ENCODE measurements at regions not wholly inside any gene's neighbourhood (a gene's known extent, or its start where the extent isn't known, plus 50 kb on each side); places are given as distances from the start of the nearest gene placed in this dataset.

GRCh38 chr6:92806254-92806653 lies 613.1 kb downstream of the EPHA7 start:
- DNase-seq: no peak

DNA sequence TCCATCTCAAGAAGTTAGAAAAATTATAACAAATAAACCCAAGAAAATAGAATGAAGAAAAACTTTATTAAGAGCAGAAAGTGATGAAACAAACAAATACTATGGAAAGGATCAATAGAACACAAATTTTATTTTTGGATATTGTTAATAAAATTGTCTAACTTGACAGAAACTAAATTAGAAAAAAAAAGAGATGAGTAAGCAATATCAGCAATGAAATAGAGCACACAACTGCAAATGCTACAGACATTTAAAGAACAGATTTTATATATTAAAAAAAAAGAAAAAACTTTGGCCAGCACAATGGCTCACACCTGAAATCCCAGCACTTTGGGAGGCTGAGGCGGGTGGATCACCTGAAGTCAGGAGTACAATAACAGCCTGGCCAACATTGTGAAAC lies 628.0 kb downstream of the EPHA7 start:
- DNase-seq: no peak

DNA sequence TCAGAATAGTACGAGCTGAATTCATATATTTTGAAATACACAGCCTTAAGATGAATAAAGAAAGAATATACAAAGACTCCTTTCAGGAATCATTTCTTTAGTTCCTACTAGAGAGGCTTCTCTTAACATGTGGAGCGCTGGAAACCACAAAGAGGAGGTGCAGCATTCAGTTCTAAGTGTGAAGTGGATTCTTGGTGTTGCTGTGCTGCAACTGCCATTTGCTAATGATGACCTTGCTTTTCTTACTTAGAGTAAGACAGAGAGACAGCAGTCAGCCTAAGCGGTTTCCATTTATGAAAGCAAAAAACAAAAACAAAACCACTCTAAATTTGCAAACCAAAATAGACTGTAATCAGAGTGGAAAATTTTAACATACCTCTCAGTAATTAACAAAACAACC lies 629.0 kb downstream of the EPHA7 start:
- DNase-seq: no peak

DNA sequence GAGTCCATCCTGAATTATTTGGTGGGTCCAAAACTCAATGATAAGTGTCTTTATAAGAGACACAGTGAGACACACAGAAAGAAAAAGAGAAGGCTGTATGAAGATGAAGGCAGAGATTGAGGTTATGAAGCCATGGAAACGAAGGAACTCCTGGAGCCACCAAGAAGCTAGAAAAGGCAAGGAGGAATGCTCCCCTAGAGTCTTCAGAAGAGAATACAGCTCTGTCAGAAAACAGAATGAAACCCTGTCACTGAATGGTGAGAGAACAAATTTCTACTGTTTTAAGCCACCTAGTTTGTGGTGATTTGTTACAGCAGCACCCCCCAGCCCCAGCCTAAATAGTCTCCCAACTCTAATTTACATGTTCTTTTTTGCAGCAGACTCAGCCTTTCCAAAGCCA lies 635.1 kb downstream of the EPHA7 start:
- no peak for DNase-seq

- no peak for DNase-seq
Observed at GRCh38 chr6:92779746-92780145, 639.6 kb downstream of the EPHA7 start.

- DNase-seq: no peak
Observed at GRCh38 chr6:92777146-92777740, 642.1 kb downstream of the EPHA7 start.

DNA sequence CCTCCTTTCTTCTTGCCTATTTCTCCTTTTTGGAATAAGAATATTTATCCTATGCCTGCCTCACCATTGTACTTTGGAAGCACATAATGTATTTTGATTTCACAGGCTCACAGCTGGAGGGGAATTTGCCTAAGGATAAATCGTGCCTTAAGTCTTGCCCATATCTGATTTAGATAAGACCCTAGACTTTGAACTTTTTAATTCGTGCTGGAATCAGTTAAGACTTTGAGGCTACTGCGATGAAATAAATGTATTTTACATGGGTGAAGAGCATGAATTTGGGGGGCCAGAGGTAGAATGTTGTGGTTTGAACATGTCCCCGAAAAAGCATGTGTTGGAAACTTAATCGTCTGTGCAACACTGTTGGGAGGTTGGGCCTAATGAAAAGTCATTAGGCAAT lies 648.8 kb downstream of the EPHA7 start:
- DNase-seq: no peak

DNA sequence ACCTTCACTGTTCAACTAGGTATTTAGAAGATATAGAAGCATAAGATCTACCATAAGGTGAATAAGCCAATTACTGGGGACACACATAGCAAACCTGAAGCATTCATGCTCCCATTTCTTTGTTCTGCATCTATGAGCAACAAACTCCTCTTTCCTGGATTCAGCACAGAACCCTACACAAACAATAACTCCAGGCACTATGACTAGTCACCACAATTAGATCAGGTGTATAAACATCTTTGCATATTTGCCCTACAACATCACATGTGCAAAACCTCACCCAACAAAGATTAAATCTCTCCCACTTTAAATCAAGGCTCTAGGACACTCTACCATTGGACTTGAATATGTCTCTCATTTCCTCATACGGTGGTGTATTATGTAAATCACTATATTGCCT lies 652.3 kb downstream of the EPHA7 start:
- DNase-seq: no peak

DNA sequence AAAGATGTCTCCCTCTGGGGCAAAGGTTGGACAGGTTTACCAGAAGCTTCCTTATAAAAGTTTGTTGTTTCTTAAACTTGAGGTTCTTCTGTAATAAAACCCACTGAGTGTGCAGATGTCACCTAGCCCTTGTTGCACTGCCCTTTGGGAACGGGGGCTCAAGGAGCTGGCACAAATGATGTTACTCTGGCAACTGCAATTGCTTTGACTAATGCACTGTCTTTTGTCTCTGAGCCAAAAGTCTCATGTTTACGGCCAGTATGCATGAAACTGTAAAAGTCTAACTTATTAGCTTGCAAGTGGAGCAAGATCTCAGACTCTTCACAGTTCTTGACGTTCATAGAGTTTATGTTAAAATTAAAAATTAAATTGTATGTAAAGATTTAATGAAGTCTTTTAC lies 655.7 kb downstream of the EPHA7 start:
- no peak for DNase-seq

- no peak for DNase-seq
Observed at GRCh38 chr6:92763274-92763584, 656.1 kb downstream of the EPHA7 start.

- no peak for DNase-seq
Observed at GRCh38 chr6:92762443-92763273, 656.7 kb downstream of the EPHA7 start.

DNA sequence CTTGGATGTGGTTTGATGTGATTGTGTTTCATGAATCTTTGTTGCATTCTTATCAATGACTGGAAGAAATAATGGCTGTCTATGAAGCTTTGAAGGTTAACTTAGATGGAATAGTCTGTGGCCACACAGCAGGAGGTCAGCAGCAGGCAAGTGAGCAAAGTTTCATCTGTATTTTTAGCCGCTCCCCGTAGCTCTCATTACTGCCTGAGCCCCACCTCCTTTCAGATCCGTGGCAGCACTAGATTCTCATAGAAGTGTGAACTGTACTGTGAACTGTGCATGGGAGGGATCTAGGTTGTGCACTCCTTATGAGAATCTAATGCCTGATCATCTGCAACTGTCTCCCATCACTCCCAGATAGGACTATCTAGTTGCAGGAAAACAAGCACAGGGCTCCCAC lies 660.2 kb downstream of the EPHA7 start:
- DNase-seq: no peak

DNA sequence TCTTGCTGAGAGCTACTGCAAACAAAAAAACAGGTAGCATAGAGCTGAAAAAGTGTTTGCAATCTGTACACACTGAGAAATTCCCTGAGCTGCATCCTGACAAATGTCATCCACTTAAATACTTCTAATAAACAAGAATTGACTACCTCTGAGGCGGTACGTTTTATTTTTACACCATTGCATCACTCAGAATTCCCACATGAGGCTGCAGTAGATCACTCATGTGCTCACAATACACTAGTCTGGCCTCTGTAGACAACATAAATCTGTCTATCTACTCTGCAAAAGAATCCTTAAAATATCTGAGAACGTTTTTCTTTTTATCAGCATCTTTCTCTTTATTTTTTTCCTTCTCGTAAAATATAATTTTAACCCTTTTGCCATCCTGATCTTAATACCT lies 661.4 kb downstream of the EPHA7 start:
- DNase-seq: no peak

- DNase-seq: no peak
Observed at GRCh38 chr6:92756912-92757311, 662.4 kb downstream of the EPHA7 start.

DNA sequence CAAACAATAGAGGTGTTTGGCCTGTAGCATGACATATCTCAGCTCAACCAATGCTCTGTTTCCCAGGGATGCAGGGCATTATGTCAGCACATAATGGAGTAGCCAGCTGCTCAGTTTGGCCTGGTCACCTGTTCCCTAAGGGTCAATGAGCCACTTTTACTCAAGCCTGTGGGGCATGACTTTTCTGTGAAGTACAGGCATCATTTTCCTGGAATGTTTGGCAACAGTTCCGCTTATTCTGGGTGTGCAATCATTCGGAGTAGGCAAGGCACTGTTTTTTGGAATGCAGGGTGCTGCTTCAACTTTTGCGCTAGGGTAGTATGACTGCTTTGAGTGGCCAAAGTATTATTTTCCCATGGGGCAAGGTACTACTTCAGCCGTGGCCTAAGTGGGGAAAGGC lies 665.4 kb downstream of the EPHA7 start:
- DNase-seq: no peak

DNA sequence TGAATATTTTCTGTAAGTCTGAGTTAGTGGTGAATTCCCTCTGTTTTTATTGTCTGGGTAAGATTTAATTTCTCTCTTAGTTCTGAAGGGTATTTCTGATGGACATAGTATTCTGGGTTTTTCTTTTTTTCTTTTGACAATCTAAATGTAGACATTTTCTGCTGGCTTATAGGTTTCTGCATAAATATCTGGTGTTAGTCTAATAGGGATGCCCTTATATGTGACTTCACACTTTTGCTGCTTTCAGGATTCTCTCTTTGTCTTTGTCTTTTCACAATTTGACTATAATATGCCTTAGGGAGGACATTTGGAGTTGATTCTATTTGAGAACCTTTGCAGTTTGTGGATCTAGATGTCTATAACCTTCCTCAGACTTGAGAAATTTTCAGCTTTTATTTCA lies 667.2 kb downstream of the EPHA7 start:
- no peak for DNase-seq

DNA sequence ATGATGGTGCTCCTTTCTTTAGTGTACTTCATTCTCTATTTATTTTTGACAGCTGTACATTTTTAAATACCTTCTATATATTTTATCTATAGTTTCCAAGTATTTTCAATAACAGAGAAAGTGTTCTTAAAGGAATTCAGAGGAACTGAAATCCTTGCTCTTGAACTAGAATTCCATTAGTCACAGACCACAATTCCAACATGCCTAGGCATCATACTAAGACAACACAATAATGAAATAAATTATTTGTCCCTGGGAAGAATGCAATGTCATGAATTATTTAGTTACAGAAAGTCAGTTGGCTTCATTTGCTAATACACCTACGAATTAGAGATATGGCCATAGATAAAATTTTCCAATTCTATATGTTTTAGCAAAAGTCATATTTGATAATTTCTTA lies 671.2 kb downstream of the EPHA7 start:
- DNase-seq: no peak

- no peak for DNase-seq
Observed at GRCh38 chr6:92737983-92738382, 681.4 kb downstream of the EPHA7 start.

DNA sequence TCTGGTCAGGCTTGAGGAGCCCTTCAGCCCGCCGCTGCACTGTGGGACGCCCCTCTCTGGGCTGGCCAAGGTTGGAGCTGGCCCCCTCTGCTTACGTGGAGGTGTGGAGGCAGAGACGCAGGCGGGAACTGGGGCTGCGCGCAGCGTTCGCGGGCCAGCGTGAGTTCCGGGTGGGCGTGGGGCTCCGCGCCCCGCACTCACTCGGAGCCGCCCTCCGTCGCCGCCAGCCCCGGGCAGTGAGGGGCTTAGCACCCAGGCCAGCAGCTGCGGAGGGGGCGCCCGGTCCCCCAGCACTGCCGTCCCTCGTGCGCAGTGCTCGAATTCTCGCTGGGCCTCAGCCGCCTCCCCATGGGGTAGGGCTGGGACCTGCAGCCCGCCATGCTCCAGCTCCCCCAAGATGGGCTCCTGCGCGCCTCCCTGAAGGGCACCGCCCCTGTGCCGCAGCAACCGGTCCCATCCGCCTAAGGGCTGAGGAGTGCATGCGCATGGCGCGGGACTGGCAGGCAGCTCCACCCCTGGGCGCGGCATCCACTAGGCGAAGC lies 695.9 kb downstream of the EPHA7 start:
- DNase-seq: no peak

- DNase-seq: no peak
Observed at GRCh38 chr6:92719773-92720172, 699.6 kb downstream of the EPHA7 start.

DNA sequence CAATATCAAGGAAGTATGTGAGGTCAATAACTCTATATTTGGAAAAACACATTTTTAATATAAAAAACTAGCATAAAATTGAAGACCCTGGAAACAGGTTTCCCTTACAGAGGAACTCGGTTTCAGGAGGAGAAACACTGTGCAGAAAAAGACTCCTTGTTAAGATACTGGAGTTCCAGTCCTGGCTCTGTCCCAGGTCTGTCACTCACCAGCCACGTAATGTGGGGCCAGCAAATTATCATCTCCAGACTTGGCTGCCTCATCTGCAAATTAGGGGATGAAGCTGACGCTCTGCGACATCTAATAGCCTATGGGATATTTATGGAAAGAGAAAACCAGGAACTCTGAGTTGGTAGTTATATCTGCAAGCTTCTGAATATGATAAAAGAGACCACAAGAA lies 702.7 kb downstream of the EPHA7 start:
- DNase-seq: no peak

GRCh38 chr6:92715991-92716390 lies 703.4 kb downstream of the EPHA7 start:
- DNase-seq: no peak

DNA sequence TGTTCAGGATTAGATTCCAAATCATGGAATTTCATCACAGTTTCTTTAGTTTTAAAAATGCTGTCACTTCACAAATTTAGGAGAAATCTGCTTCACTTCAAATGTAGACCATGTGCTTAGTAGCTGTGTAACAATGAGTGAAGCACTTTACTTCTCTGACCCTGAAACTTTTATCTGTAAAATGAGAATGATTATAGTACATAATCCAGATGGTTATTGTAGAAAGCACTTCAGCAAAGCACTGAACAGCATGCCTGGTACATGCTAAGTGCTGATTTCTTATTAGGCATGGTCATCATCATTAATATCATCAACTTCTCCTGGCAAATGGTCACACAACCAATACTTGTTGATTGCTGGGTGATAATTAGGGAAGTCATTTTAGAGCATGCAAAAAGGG lies 705.0 kb downstream of the EPHA7 start:
- no peak for DNase-seq

- no peak for DNase-seq
Observed at GRCh38 chr6:92710048-92710447, 709.3 kb downstream of the EPHA7 start.

DNA sequence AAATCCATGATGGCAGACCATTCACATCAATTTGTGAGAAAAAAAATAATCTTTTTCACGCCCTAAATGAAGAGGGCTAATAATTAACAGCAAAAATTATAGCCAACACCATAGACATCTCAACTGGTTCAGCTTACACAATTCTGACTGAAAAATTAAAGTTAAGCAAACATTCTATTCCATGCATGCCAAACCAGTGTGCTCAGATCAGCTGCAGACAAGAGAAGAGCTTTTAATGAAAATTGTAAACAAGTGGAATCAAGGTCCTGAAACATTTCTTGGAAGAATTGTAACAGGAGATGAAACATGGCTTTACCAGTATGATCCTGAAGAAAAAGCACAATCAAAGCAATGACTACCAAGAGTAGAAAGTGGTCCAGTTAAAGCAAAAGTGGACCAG lies 710.4 kb downstream of the EPHA7 start:
- DNase-seq: no peak
